SU-DHL-6 (cell line): ENCODE measurements at regions not wholly inside any gene's neighbourhood (a gene's known extent, or its start where the extent isn't known, plus 50 kb on each side); places are given as distances from the start of the nearest gene placed in this dataset.

Experiments used
- CTCF ChIP-seq: fragments of 200-600 bp; sonication (generic); IDR thresholded peaks from one replicate; pipeline ENCODE4 v1.5.1; 2017; ENCODE audit warnings: antibody characterized with exemption, mild to moderate bottlenecking, low read length, moderate library complexity; ENCODE audit not compliant: insufficient read depth, poor library complexity, severe bottlenecking
- EZH2phosphoT487 ChIP-seq: fragments of 200-600 bp; sonication (generic), shearing (Covaris generic); conservative IDR thresholded peaks from 2 replicates; pipeline ENCODE4 v1.6.1; 2018; ENCODE audit warnings: mild to moderate bottlenecking, antibody characterized with exemption, low read length, moderate library complexity, mixed read lengths

GRCh38 chr2:138182937-138183312, 218.7 kb downstream of the HNMT start:
- no peak for TF ChIP-seq EZH2phosphoT487
- no peak for TF ChIP-seq CTCF
